NCI-H524 (cell line): ENCODE measurements at regions not wholly inside any gene's neighbourhood (a gene's known extent, or its start where the extent isn't known, plus 50 kb on each side); places are given as distances from the start of the nearest gene placed in this dataset.

Experiments
- DNase-seq, 2 experiments: peaks; one replicate each; lab custom pipeline; 2025; lab: John Stamatoyannopoulos, UW

GRCh38 chr7:130927062-130927461 lies 193.1 kb upstream of the KLF14 start:
- DNase-seq = no peak

GRCh38 chr7:130927564-130927963 lies 193.6 kb upstream of the KLF14 start:
- no peak for DNase-seq

GRCh38 chr7:130929896-130930659 lies 196.1 kb upstream of the KLF14 start:
- no peak for DNase-seq

- DNase-seq = no peak
Measured at GRCh38 chr7:130930681-130931080, 196.7 kb upstream of the KLF14 start.

- no peak for DNase-seq
Measured at GRCh38 chr7:130931423-130931822, 197.4 kb upstream of the KLF14 start.

- DNase-seq = no peak
Measured at GRCh38 chr7:130932088-130932487, 198.1 kb upstream of the KLF14 start.

- no peak for DNase-seq
Measured at GRCh38 chr7:130932667-130933432, 198.8 kb upstream of the KLF14 start.

GRCh38 chr7:130933919-130934318 lies 199.9 kb upstream of the KLF14 start:
- DNase-seq = no peak

- DNase-seq = no peak
Measured at GRCh38 chr7:130935564-130936157, 201.7 kb upstream of the KLF14 start.

- no peak for DNase-seq
Measured at GRCh38 chr7:130936202-130936931, 202.4 kb upstream of the KLF14 start.

- no peak for DNase-seq
Measured at GRCh38 chr7:130937016-130937415, 203.0 kb upstream of the KLF14 start.

- no peak for DNase-seq
Measured at GRCh38 chr7:130937830-130938229, 203.8 kb upstream of the KLF14 start.

GRCh38 chr7:130938661-130939060 lies 204.7 kb upstream of the KLF14 start:
- DNase-seq = no peak

- peak; percentile 25 to 51 for DNase-seq
Measured at GRCh38 chr7:130939321-130940095, 205.5 kb upstream of the KLF14 start.

GRCh38 chr7:130940326-130940725 lies 206.3 kb upstream of the KLF14 start:
- peak in 1 of 2 experiments; percentile 10 for DNase-seq

- peak; percentile 10 to 37 for DNase-seq
Measured at GRCh38 chr7:130940907-130941306, 206.9 kb upstream of the KLF14 start.

- peak; percentile 46 to 65 for DNase-seq
Measured at GRCh38 chr7:130941322-130942210, 207.6 kb upstream of the KLF14 start.

- DNase-seq = no peak
Measured at GRCh38 chr7:130942211-130942964, 208.4 kb upstream of the KLF14 start.

GRCh38 chr7:130943336-130943901 lies 209.4 kb upstream of the KLF14 start:
- DNase-seq = no peak
